HG03045 (cell line): ENCODE measurements at regions not wholly inside any gene's neighbourhood (a gene's known extent, or its start where the extent isn't known, plus 50 kb on each side); places are given as distances from the start of the nearest gene placed in this dataset.

Source experiments
- ATAC-seq: cut with Tn5 transposase; IDR thresholded peaks from one replicate; pipeline ENCODE4 v1.9.1; 2021; ENCODE audit warnings: mild to moderate bottlenecking, moderate library complexity; ENCODE audit not compliant: unreplicated experiment

GRCh38 chr2:122366427-122366826 lies 611.0 kb downstream of the TSN start:
- ATAC-seq: no peak

GRCh38 chr2:122366969-122367645 lies 611.7 kb downstream of the TSN start:
- ATAC-seq: no peak

- no peak for ATAC-seq
These were observed 612.2 kb downstream of the TSN start for GRCh38 chr2:122367646-122368010.

GRCh38 chr2:122368576-122369243 lies 613.3 kb downstream of the TSN start:
- ATAC-seq: no peak

GRCh38 chr2:122378521-122378920 lies 623.1 kb downstream of the TSN start:
- ATAC-seq: no peak

- ATAC-seq: no peak
These were observed 629.4 kb downstream of the TSN start for GRCh38 chr2:122384768-122385333.

- ATAC-seq: no peak
These were observed 632.8 kb downstream of the TSN start for GRCh38 chr2:122388208-122388607.

GRCh38 chr2:122389694-122390093 lies 634.2 kb downstream of the TSN start:
- ATAC-seq: no peak

GRCh38 chr2:122390406-122390805 lies 635.0 kb downstream of the TSN start:
- no peak for ATAC-seq

GRCh38 chr2:122391726-122392125 lies 636.3 kb downstream of the TSN start:
- ATAC-seq: no peak

GRCh38 chr2:122395687-122396086 lies 640.2 kb downstream of the TSN start:
- no peak for ATAC-seq

GRCh38 chr2:122411231-122411630 lies 655.8 kb downstream of the TSN start:
- ATAC-seq: no peak

- ATAC-seq: no peak
These were observed 656.9 kb downstream of the TSN start for GRCh38 chr2:122412360-122412759.

GRCh38 chr2:122414902-122415301 lies 659.5 kb downstream of the TSN start:
- no peak for ATAC-seq

GRCh38 chr2:122417114-122417513 lies 661.7 kb downstream of the TSN start:
- no peak for ATAC-seq

- ATAC-seq: no peak
These were observed 666.3 kb downstream of the TSN start for GRCh38 chr2:122421775-122422174.

GRCh38 chr2:122422384-122422991 lies 667.0 kb downstream of the TSN start:
- ATAC-seq: no peak

- no peak for ATAC-seq
These were observed 668.5 kb downstream of the TSN start for GRCh38 chr2:122423934-122424333.

GRCh38 chr2:122433123-122433754 lies 677.8 kb downstream of the TSN start:
- no peak for ATAC-seq

- no peak for ATAC-seq
These were observed 689.6 kb downstream of the TSN start for GRCh38 chr2:122445003-122445402.

- ATAC-seq: no peak
These were observed 691.3 kb downstream of the TSN start for GRCh38 chr2:122446761-122447160.

GRCh38 chr2:122447237-122447636 lies 691.8 kb downstream of the TSN start:
- no peak for ATAC-seq
